A172 (cell line): ENCODE measurements at regions not wholly inside any gene's neighbourhood (a gene's known extent, or its start where the extent isn't known, plus 50 kb on each side); places are given as distances from the start of the nearest gene placed in this dataset.
"Not testable (repeated sequence)": the region's sequence is repeated elsewhere in the genome, so short reads cannot be mapped to it uniquely, and the experiment has no call there.

Experiments
- DNase-seq: peaks from one replicate; pipeline ENCODE4 v3.0.0-alpha.2; 2015; ENCODE audit warnings: low spot score

- DNase-seq = not testable (repeated sequence)
These were observed 122.1 kb downstream of the SPAG6 start for GRCh38 chr10:22467393-22467792.

GRCh38 chr10:22468570-22469320, 123.4 kb downstream of the SPAG6 start:
- DNase-seq = no peak

GRCh38 chr10:22473044-22473443, 127.7 kb downstream of the SPAG6 start:
- no peak for DNase-seq

- no peak for DNase-seq
These were observed 128.2 kb downstream of the SPAG6 start for GRCh38 chr10:22473459-22473858.

- DNase-seq = no peak
These were observed 130.6 kb downstream of the SPAG6 start for GRCh38 chr10:22475651-22476600.

DNA sequence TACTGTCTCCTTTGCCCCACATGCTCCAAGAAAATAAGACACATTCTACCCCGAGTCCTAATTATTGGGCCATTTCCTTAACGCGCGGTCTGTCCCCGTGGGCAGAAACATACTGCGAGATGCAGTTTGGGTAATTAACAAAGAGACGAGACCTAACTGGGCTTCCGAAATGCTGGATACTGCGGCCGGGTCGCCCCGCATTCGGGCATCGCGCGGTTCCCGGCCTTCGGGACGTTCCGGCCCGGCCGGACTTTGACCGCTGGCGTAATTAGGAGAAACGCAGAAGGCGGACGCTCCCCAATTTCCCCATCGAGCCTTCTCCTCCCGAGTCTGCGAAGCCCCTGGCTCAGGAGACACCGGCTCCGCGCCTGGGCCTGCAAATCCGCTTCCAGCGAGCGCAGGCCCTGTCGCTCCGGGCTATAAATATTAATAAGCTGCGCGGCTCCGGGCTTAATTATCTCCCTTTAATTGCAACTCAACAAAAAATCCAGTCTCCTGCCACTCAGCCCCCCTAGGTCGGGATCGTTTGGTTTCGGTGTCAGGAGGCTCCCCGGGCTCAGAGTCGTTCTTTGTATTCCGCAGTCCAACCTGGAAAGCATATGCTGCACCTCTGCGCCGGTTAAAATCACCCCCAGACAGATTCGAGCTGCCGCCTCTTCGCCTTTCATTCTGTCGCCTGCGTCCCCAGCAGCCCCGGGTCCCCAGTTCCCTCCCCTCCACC, 131.5 kb downstream of the SPAG6 start:
- no peak for DNase-seq

DNA sequence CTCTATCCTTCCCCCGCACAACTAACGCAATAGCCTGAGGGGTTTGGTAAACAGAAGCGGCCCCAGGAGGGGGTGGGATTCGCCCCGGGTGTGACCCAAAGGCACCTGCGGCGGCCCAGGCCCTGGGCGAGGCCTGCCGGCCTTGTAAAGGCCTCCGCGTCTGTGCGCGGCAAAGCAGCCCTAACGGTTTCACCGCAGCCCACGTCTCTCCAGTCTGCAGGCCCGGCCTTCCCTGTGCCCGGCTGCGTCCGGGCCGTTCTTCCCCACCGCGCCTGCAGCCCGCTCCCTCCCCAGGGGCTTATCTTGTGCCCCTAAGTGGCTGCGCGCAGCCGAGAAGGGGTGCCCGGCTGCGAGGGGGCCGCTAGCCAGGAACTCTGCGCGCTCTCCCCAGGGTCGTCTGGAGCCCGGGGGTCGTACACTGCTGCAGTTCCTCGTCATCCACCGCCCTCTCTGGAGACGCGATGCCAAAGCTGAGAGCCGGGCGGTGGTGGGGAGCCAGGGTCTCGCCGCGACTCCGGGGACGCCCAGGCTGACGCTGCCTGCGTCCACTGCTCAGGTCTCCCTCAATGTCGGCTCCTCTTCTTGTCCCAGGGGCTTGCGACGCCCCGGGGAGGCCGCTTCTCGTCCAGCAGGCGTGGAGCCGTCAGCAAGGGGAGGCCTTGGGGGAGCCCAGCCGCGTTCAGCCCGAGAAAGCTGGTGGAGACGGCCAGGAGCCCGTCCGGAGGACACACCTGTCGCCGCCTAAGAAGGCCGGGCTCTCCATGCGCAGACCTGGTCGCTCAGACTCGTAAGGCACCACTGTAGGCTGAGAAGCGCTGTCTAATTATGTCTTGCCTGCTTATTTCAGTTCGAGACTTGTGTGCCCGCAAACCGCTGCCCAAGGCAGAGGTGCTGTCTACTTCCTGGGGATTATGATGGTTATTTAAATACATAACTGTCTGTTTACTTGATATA, 132.3 kb downstream of the SPAG6 start:
- DNase-seq = no peak

DNA sequence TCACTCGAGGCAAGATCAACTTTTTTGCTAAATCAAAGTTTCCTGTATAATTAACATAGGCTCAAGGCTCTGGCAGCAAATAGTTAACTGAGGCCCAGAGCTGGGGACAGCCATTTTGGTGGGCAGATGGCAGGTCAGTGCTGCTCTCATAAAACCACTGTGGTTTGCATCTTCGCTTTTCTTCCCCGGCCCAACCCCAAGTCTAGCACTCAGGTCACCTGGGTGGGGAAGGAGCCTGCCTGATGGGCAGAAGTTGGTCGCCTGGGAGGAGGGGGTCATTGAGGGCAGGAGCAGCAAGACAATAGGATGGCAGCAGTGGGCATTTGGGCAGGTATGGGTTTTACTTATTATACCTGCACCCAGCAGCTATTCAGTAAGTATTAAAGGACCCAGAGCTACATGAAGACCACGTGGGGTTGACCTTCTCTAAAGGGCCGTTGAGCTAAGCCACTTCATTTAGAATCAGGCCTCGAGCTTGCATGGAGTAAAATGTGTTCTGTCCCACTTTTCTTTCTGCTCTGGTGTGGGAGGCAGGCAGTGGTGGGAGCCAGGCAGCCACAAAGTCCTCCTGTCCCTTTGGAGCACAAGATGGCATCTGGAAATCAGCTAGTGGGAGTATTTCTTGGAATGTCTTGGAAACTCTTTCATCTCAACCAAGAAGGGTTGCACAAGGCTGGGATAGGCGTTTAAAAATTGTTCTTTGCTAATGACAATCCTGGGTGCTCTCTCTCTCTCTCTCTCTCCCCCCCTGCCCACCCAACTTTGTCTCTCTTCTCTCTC, 133.4 kb downstream of the SPAG6 start:
- no peak for DNase-seq

DNA sequence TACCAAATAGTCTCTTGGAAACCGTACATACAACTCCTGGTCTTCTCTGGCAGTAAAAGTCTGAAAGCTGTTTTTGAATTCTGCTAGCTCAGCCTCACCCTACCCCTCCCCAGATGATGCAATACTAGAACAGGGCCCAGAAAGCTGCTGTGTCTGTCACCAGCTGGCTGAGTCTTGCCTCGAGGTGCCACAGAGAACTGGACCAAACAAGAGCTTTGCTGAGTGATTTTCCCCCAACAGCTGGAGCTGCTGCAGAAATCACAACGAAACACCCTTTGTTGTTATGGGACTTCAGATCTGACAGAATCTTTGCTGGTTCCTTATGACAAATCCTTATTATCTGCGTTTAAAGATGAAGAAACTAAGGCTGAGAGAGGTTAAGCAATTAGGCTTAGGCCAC, 134.1 kb downstream of the SPAG6 start:
- no peak for DNase-seq

DNA sequence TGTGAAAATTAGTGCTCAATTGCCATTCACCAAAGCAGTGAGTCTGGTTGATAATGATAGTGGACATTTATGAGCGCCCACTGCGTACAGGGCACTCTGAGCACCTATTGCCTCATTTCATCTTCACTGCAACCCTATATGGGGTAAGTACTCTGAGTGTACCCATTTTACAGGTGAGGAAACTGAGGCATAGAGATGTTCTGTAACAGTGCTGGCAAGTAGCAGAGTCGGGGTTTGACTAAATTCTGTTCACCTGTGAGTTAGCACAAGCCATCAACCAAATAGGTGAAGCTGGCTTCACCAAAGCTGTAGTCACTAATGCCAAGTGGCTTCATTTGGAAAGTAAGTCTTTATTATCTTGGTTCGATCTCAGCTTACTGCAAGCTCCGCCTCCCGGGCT, 135.8 kb downstream of the SPAG6 start:
- DNase-seq = no peak

GRCh38 chr10:22481687-22482539, 136.6 kb downstream of the SPAG6 start:
- DNase-seq = peak; percentile 56

DNA sequence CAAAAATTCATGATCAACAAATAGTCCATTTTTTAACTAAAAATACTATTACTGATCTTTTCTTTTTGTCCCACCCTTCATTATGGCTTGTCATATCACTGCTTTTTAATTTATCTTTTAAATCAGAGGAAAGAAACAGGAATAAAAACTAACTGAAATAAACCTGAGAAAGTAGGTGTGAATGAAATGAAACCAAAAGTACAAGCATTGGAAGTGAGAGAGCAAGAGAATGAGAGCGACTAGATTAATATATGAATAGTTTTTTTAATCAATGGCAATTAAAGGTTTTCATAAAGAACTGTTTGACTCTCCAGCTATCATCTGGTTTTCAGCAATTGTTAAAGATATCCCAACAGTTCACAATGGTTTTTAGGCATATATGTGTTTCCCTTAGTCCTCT, 137.8 kb downstream of the SPAG6 start:
- DNase-seq = no peak
